HEK293 (cell line): ENCODE measurements at regions not wholly inside any gene's neighbourhood (a gene's known extent, or its start where the extent isn't known, plus 50 kb on each side); places are given as distances from the start of the nearest gene placed in this dataset.

Experiments used
- CTCF ChIA-PET: fragments of 350-600 bp; formaldehyde crosslinking; extraction: SDS; loops from one replicate; lab custom pipeline; 2021; ENCODE audit warnings: antibody characterized with exemption; lab: Yijun Ruan, JAX
- POLR2A ChIA-PET: fragments of 300-600 bp; formaldehyde crosslinking; extraction: SDS; loops from one replicate; lab custom pipeline; 2020; ENCODE audit warnings: antibody characterized with exemption, inconsistent platforms; lab: Yijun Ruan, JAX
- H3K27ac ChIP-seq: fragments of 200-500 bp; sonication (Bioruptor generic); 2 replicates; pipeline ENCODE4 v1.5.1; 2014; ENCODE audit warnings: low read depth, low read length, control low read depth, inconsistent platforms; ENCODE audit errors: extremely low read depth
- H3K36me3 ChIP-seq, 2 experiments: fragments of 200-500 bp in 1 of 2; sonication (Bioruptor generic) in 1 of 2; 1 replicate in 1 of 2; 2 replicates in 1 of 2; pipeline ENCODE4 v1.5.1; 2014 to 2017; ENCODE audit warnings: inconsistent platforms in 2 of 2, low read length in 2 of 2; ENCODE audit not compliant: control insufficient read depth in 2 of 2, insufficient read depth in 1 of 2
- H3K4me1 ChIP-seq: fragments of 200-500 bp; sonication (Bioruptor generic); 2 replicates; pipeline ENCODE4 v1.5.1; 2014; ENCODE audit warnings: mild to moderate bottlenecking, low read length, inconsistent platforms; ENCODE audit not compliant: control insufficient read depth, insufficient read depth
- H3K4me3 ChIP-seq: 2 replicates; pipeline ENCODE4 v1.5.1; 2011; ENCODE audit warnings: low read depth, mild to moderate bottlenecking, control low read depth, low read length, moderate library complexity
- H3K9me3 ChIP-seq: fragments of 200-500 bp; sonication (Bioruptor generic); 2 replicates; pipeline ENCODE4 v1.5.1; 2014; ENCODE audit warnings: low read depth, low read length, inconsistent platforms; ENCODE audit not compliant: control insufficient read depth, insufficient read depth
- IKZF3 ChIP-seq: fragments of 450-650 bp; IDR thresholded peaks from 2 replicates; pipeline ENCODE4 v1.5.0; 2018; ENCODE audit warnings: missing biosample characterization, mild to moderate bottlenecking, missing genetic modification characterization, moderate library complexity
- INSM2 ChIP-seq: fragments of 450-650 bp; formaldehyde crosslinking; IDR thresholded peaks from 2 replicates; pipeline ENCODE4 v1.5.1; 2016; ENCODE audit warnings: missing biosample characterization, missing genetic modification characterization
- MEIS1 ChIP-seq: sonication (generic); formaldehyde crosslinking; IDR thresholded peaks from 2 replicates; pipeline ENCODE4 v1.8.1; 2022; ENCODE audit warnings: missing genetic modification reagents, mild to moderate bottlenecking, borderline replicate concordance
- REPIN1 ChIP-seq: fragments of 450-650 bp; formaldehyde crosslinking; IDR thresholded peaks from 2 replicates; pipeline ENCODE4 v1.5.1; 2017; ENCODE audit warnings: missing biosample characterization, missing genetic modification characterization, low read depth
- ZBTB1 ChIP-seq: fragments of 450-650 bp; formaldehyde crosslinking; IDR thresholded peaks from 2 replicates; pipeline ENCODE4 v1.5.1; 2016; ENCODE audit warnings: missing biosample characterization, missing genetic modification characterization
- ZBTB20 ChIP-seq: fragments of 450-650 bp; formaldehyde crosslinking; IDR thresholded peaks from 2 replicates; pipeline ENCODE4 v1.5.1; 2016; ENCODE audit warnings: missing biosample characterization, missing genetic modification characterization
- ZBTB26 ChIP-seq: fragments of 450-650 bp; formaldehyde crosslinking; optimal IDR thresholded peaks from 2 replicates; pipeline ENCODE3; 2016; ENCODE audit warnings: missing biosample characterization, mild to moderate bottlenecking, missing genetic modification characterization
- ZFHX2 ChIP-seq: fragments of 450-650 bp; formaldehyde crosslinking; conservative IDR thresholded peaks from 2 replicates; pipeline ENCODE4 v1.5.1; 2016; ENCODE audit warnings: missing biosample characterization, missing genetic modification characterization
- ZNF155 ChIP-seq: fragments of 450-650 bp; formaldehyde crosslinking; IDR thresholded peaks from 2 replicates; pipeline ENCODE4 v1.5.1; 2016; ENCODE audit warnings: missing biosample characterization, missing genetic modification characterization
- ZNF16 ChIP-seq: fragments of 450-650 bp; formaldehyde crosslinking; IDR thresholded peaks from 2 replicates; pipeline ENCODE4 v1.5.1; 2016; ENCODE audit warnings: low read depth, missing biosample characterization, missing genetic modification characterization
- ZNF202 ChIP-seq: fragments of 450-650 bp; formaldehyde crosslinking; IDR thresholded peaks from 2 replicates; pipeline ENCODE4 v1.5.1; 2016; ENCODE audit warnings: missing biosample characterization, missing genetic modification characterization, borderline replicate concordance
- ZNF350 ChIP-seq: fragments of 450-650 bp; formaldehyde crosslinking; IDR thresholded peaks from 2 replicates; pipeline ENCODE4 v1.5.0; 2017; ENCODE audit warnings: missing biosample characterization, mild to moderate bottlenecking, missing genetic modification characterization
- ZNF426 ChIP-seq: fragments of 450-650 bp; formaldehyde crosslinking; IDR thresholded peaks from 2 replicates; pipeline ENCODE4 v1.5.1; 2017; ENCODE audit warnings: missing biosample characterization, missing genetic modification characterization, mild to moderate bottlenecking, inconsistent platforms, moderate library complexity
- ZNF433 ChIP-seq: fragments of 450-650 bp; formaldehyde crosslinking; IDR thresholded peaks from 2 replicates; pipeline ENCODE4 v1.5.1; 2016; ENCODE audit warnings: missing biosample characterization, missing genetic modification characterization, low read depth
- ZNF518A ChIP-seq: fragments of 450-650 bp; formaldehyde crosslinking; conservative IDR thresholded peaks from 2 replicates; pipeline ENCODE4 v1.5.1; 2016; ENCODE audit warnings: low read depth, missing biosample characterization, missing genetic modification characterization
- ZNF600 ChIP-seq: fragments of 450-650 bp; formaldehyde crosslinking; IDR thresholded peaks from 2 replicates; pipeline ENCODE4 v1.5.1; 2016; ENCODE audit warnings: missing biosample characterization, missing genetic modification characterization
- ZNF76 ChIP-seq: fragments of 450-650 bp; formaldehyde crosslinking; IDR thresholded peaks from 2 replicates; pipeline ENCODE4; 2016; ENCODE audit warnings: low read depth, missing biosample characterization, missing genetic modification characterization, borderline replicate concordance
- ZSCAN5A ChIP-seq: fragments of 450-650 bp; formaldehyde crosslinking; IDR thresholded peaks from 2 replicates; pipeline ENCODE4 v1.5.1; 2016; ENCODE audit warnings: missing biosample characterization, missing genetic modification characterization
- TF ChIP-seq, protein P1 (sequence below): fragments of 450-650 bp; formaldehyde crosslinking; IDR thresholded peaks from 2 replicates; pipeline ENCODE4 v1.5.1; 2016; ENCODE audit warnings: missing biosample characterization, missing genetic modification characterization, borderline replicate concordance
- TF ChIP-seq, protein P2 (sequence below): fragments of 450-650 bp; formaldehyde crosslinking; IDR thresholded peaks from 2 replicates; pipeline ENCODE4 v1.5.1; 2017; ENCODE audit warnings: missing biosample characterization, missing genetic modification characterization
- TF ChIP-seq, protein P3 (sequence below): fragments of 450-650 bp; IDR thresholded peaks from 2 replicates; pipeline ENCODE4 v1.5.1; 2018; ENCODE audit warnings: missing biosample characterization, missing genetic modification characterization

GRCh38 chr2:40957508-40957907, 505.6 kb upstream of the SLC8A1 start (continued):
- TF ChIP-seq ZBTB1 (tag by site-specific recombination): no peak
- no peak for TF ChIP-seq ZSCAN5A
- no peak for TF ChIP-seq ZNF155 (tag by site-specific recombination)
- no peak for TF ChIP-seq ZNF16 (tag by site-specific recombination)

- Histone ChIP-seq H3K9me3 (no peaks in the 10 kb centered on the region), H3K4me1 (no peaks in the 10 kb centered on the region), H3K36me3 (no peaks in the 10 kb centered on the region), H3K27ac (no peak overlapping the region), H3K4me3 (no peak overlapping the region)
- CTCF ChIA-PET: no interaction called here
- no peak for TF ChIP-seq ZNF600 (tag by site-specific recombination)
- TF ChIP-seq MEIS1 (CRISPR knock-in tag): no peak
- TF ChIP-seq ZNF202 (tag by site-specific recombination): no peak
- no peak for TF ChIP-seq ZNF350 (tag by site-specific recombination)
- TF ChIP-seq ZNF426 (tag by site-specific recombination): no peak
- TF ChIP-seq IKZF3 (tag by site-specific recombination): no peak
- no peak for TF ChIP-seq ZNF433 (tag by site-specific recombination)
- TF ChIP-seq ZNF76 (tag by site-specific recombination): no peak
- no peak for TF ChIP-seq ZBTB20 (tag by site-specific recombination)
- no peak for TF ChIP-seq ZFHX2 (tag by site-specific recombination)
- TF ChIP-seq INSM2: no peak
- TF ChIP-seq ZBTB26 (tag by site-specific recombination): no peak
- TF ChIP-seq ZNF518A: no peak
- TF ChIP-seq, protein P1, sequence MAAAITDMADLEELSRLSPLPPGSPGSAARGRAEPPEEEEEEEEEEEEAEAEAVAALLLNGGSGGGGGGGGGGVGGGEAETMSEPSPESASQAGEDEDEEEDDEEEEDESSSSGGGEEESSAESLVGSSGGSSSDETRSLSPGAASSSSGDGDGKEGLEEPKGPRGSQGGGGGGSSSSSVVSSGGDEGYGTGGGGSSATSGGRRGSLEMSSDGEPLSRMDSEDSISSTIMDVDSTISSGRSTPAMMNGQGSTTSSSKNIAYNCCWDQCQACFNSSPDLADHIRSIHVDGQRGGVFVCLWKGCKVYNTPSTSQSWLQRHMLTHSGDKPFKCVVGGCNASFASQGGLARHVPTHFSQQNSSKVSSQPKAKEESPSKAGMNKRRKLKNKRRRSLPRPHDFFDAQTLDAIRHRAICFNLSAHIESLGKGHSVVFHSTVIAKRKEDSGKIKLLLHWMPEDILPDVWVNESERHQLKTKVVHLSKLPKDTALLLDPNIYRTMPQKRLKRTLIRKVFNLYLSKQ: no peak
- TF ChIP-seq, protein P2, sequence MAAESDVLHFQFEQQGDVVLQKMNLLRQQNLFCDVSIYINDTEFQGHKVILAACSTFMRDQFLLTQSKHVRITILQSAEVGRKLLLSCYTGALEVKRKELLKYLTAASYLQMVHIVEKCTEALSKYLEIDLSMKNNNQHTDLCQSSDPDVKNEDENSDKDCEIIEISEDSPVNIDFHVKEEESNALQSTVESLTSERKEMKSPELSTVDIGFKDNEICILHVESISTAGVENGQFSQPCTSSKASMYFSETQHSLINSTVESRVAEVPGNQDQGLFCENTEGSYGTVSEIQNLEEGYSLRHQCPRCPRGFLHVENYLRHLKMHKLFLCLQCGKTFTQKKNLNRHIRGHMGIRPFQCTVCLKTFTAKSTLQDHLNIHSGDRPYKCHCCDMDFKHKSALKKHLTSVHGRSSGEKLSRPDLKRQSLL (tag by site-specific recombination): no peak
- TF ChIP-seq REPIN1: no peak
- TF ChIP-seq, protein P3, sequence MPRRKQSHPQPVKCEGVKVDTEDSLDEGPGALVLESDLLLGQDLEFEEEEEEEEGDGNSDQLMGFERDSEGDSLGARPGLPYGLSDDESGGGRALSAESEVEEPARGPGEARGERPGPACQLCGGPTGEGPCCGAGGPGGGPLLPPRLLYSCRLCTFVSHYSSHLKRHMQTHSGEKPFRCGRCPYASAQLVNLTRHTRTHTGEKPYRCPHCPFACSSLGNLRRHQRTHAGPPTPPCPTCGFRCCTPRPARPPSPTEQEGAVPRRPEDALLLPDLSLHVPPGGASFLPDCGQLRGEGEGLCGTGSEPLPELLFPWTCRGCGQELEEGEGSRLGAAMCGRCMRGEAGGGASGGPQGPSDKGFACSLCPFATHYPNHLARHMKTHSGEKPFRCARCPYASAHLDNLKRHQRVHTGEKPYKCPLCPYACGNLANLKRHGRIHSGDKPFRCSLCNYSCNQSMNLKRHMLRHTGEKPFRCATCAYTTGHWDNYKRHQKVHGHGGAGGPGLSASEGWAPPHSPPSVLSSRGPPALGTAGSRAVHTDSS: no peak
- POLR2A ChIA-PET: interaction anchor here (0.7 kb wide), 1 partner anchor 166 kb away, joined by 3 read pairs; no protein-coding TSS in a partner anchor
These were observed 510.1 kb upstream of the SLC8A1 start for GRCh38 chr2:40962026-40962425.
